COR-L47 (cell line): ENCODE measurements at regions not wholly inside any gene's neighbourhood (a gene's known extent, or its start where the extent isn't known, plus 50 kb on each side); places are given as distances from the start of the nearest gene placed in this dataset.
"Not testable (repeated sequence)": the region's sequence is repeated elsewhere in the genome, so short reads cannot be mapped to it uniquely, and the experiment has no call there.

Experiments used
- DNase-seq: peaks from one replicate; lab custom pipeline; 2025; lab: John Stamatoyannopoulos, UW

- no peak for DNase-seq
These were observed 392.8 kb downstream of the JRKL start for GRCh38 chr11:96782632-96783031.

- DNase-seq: peak; percentile 51
These were observed 393.5 kb downstream of the JRKL start for GRCh38 chr11:96783311-96783710.

- no peak for DNase-seq
These were observed 395.3 kb downstream of the JRKL start for GRCh38 chr11:96785073-96785472.

- no peak for DNase-seq
These were observed 404.3 kb downstream of the JRKL start for GRCh38 chr11:96794152-96794551.

DNA sequence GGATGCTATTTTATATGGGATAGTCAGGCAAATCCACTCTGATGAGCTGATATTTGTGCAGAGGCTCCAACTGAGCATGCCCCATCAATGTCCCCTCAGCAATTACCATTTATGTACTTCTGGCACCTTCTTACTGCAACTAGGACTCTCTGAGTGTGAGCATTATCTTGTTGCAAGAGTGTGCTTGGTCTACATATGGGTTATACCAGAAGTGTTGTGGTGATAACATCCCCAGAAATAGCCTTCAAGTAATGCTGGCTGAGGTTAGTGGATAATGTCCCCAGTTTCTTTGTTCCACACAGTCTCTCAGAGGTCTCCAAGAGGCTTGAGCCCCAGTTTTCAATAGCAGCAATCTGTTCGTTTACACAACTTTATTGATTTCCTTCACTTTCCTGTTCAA, 408.6 kb downstream of the JRKL start:
- no peak for DNase-seq

GRCh38 chr11:96815236-96815635, 425.4 kb downstream of the JRKL start:
- DNase-seq: no peak

DNA sequence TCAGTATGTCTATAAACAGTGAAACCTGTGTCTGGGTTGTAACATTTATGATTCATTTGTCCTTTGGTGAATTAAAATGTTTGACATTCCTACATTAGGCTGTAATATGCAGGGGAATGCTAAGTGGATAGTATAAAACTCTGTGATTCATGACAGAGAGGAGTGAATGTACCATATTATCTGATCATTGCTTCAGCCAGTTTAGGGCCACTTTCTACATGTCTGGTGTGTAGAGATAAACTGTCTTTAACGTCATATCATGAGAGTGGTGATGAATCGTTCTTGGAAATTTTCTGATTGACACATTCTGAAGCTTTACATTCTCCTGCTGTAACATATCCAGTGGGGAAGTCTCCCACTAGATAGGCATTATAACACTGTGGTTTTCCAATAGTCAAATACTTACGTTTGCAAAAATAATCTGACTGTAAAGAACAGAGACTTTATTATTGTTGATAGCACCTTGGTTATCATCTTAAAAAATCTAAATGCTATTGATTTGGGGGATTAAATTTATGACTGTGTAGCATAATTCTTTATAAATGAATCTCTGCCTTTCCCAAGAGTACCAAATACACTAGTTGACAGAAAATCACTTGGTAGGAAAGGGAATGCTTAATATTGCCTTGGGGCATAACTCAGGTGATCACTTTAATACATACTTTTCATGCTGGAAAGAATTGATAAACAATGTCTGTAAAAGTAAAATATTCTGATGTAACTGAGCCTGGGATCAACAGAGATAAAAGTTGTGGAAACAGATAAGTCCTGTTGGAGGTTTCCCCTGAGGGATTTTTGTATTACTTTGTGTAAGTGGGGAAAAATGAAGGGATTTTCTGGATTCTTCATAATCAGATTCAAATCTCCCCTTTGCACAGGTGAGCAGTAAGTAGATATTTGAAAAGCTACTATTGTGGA, 427.9 kb downstream of the JRKL start:
- no peak for DNase-seq

DNA sequence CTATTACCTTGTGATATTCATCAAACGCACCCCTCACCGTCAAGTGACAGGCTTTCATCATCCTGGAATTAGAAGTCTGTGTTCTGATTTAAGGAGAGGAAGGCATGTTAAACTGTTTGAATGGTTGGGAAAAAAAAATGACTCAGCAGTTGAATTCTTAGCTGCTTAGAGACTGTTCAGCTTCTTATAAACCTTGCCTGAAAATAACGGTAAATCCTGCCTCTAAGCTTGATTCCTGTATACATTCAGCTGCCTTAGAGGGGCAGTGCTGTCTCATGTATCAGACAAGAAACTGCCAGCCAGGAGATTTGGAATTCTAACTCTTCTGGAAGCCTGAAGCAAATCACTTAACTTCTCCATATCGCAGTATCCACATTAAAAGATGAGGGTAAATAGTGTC, 437.4 kb downstream of the JRKL start:
- DNase-seq: peak; percentile 2

GRCh38 chr11:96841792-96842191, 452.0 kb downstream of the JRKL start:
- peak; percentile 26 for DNase-seq

DNA sequence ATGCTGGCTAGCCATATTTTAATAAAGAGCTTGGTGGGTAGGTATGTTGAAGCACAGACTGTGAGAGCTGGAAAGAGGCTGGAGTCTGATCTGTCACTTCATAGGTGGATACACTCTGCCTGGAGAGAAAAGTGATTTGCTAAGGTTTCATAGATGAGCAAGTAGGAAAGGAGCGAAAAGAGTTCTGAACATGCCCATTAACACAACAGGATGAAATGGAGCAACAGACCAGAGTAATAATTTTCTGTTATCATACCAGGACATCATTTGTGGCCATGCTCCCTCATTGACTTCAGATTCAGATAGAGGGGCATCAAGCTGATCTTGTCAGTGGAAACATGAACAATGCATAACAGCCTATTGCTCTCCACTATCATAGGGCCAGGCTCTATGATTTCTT, 452.9 kb downstream of the JRKL start:
- DNase-seq: no peak

DNA sequence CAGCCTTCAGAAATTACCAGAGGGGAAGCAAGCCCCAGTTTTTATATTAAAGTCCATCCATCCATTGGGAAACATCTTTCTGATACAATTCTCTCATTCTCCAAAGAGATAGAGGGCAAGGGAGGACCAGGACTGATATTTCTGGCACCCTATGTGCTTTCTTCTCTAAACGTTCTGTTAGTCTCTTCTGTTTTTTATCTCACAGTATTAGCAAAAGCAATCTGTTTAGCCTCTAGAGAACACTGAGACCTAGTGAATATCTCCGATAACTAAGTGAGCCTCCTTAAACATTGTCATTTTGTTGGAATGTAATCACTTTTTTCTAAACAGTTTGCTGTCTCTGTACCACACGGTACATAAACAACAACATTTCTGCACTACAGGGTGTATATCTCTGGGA, 464.6 kb downstream of the JRKL start:
- DNase-seq: no peak

DNA sequence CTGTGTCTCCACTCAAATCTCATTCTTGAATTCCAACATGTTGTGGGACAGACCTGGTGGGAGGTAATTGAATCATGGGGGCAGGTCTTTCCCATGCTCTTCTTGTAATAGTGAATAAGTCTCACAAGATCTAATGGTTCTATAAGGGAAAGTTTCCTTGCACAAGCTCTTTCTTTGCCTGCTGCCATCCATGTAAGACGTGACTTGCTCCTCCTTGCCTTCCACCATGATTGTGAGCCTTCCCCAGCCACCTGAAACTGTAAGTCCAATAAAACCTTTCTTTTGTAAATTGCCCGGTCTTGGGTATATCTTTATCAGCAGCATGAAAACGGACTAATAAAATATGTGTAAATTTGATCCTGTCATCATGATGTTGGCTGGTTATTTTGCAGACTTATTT, 471.9 kb downstream of the JRKL start:
- DNase-seq: not testable (repeated sequence)

DNA sequence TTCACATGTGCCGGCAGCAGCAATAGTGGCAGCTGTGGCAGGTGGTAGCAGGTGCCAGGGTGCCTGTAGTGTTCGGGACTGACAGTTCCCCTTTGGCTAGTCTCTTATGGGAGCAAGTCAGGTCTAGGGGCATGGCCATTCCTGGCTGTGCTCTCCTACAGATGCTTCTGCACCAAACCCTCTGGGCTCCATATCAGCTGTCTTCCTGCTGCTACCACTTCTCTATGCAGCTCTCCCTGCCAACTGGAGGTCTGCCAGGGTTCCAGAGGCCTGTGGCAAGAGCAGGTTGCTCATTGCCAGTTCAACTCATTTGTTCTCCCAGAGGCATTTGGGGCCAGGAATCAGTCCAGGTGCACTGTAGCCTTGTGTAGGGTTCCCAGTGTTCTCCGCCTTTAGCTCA, 473.7 kb downstream of the JRKL start:
- DNase-seq: no peak

- DNase-seq: no peak
These were observed 475.2 kb downstream of the JRKL start for GRCh38 chr11:96865020-96865419.

DNA sequence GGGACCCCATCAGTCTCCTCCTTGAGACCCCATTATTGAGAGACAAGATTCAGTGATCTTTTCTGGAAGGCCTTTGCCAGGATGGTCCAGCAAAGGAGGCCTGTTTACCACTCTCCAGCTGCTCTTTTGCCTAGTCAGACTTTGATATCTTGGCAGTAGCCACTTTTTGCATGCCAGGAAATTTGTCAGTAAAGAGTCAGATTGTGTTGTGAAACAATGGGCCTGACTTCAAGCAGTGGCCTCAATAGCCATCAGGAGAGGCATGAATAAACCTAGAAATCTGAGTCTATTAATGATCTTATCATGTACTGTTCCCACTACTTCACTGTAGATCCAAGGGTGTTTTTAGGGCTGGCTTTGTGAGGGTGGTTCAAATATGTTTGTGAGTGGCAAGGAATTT, 479.4 kb downstream of the JRKL start:
- no peak for DNase-seq

- DNase-seq: no peak
These were observed 485.9 kb downstream of the JRKL start for GRCh38 chr11:96875712-96876111.

- no peak for DNase-seq
These were observed 488.7 kb downstream of the JRKL start for GRCh38 chr11:96878299-96879051.

- DNase-seq: not testable (repeated sequence)
These were observed 492.8 kb downstream of the JRKL start for GRCh38 chr11:96882622-96883021.

GRCh38 chr11:96885405-96885804, 495.6 kb downstream of the JRKL start:
- DNase-seq: no peak

DNA sequence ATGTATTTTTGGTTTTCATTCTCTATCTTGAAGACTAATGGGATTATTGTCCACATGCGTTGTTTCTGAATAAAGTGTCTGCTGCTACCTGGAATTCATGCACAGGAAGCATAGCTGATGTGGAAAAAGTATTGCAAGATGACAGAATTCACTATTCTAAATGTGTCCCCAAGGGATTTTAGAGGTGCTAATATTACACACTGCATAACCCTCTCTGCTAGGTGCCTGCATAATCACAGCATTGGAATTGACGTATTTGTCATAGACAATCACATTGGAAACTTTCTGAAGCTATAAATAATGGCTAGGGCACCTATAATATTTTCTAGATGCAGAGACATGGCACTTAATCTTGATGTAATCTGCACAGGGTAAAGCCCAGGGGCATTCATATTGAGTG, 496.1 kb downstream of the JRKL start:
- DNase-seq: no peak

DNA sequence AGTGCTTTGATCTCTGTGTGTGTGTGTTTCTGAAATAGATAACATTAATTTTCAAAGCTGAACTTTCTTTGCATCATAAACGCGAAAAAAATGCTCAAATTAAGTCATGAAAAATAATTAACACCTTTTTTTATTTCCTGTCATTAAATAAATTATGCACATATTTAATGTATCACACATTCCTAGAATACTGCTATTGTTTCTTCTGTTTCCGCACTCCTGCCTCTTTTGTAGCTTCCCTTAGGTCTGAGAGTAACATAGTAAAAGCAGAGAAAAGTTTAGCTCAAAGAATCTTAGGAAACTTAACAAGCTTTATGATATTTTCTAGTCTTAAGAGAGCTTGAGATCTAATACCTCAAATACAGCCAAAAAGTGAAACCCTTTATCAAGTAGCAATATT, 504.2 kb downstream of the JRKL start:
- DNase-seq: no peak

GRCh38 chr11:96894587-96894986, 504.8 kb downstream of the JRKL start:
- no peak for DNase-seq

DNA sequence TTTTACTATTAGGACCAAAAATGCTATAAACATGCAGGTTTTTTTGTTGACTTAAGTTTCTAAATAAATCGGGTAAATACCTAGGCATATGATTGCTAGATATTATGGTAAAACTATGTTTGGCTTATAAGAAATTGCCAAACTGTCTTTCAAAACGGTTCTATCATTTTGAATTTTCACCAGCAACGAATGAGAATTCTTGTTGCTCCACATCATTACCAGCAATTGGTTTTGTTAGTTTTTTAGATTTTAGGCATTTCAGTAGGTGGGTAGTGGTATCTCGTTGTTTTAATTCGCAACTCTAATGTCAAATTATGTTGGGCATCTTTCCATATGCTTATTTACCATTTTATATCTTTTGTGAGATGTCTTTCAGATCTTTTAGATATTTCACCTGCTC, 510.2 kb downstream of the JRKL start:
- DNase-seq: no peak
